ENCODE measurements at regions not wholly inside any gene's neighbourhood (a gene's known extent, or its start where the extent isn't known, plus 50 kb on each side); places are given as distances from the start of the nearest gene placed in this dataset.

DNA sequence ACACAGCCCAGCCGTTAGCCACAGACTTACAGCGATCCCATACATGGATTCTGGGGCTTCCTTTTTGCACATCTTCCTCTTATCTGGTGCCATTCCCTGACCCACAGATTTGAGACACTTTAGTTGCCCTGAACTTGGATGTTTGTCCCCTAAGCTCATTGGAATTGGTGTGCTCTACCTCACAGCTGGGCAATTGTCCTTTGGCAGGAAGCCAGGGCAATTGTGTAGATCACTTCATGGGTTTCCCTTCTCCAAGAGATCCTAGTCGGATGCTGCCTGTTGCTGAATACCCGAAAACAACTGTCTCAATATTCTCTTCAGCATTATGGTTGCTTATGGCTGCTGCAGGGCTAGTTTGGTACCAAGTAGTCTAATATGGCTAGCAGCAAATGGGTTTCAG, 470.7 kb upstream of the MKI67 start:
- POLR2A ChIA-PET: no interaction called here
- ATAC-seq (ENCODE audit: low read depth) (no peak), DNase-seq (no peak)
- Mint-ChIP-seq H3K27me3 (no peaks in the 10 kb centered on the region), H3K27ac (no peak overlapping the region), H3K36me3 (ENCODE audit: low read depth) (no peaks in the 10 kb centered on the region), H3K4me3 (no peak overlapping the region), H3K9me3 (peaks cover 11% of the 10 kb centered on the region), H3K4me1 (no peaks in the 10 kb centered on the region)
- intact Hi-C loops (cut with micrococcal nuclease): no loop called here
- CTCF ChIA-PET: no interaction called here
- TF ChIP-seq, protein P1, sequence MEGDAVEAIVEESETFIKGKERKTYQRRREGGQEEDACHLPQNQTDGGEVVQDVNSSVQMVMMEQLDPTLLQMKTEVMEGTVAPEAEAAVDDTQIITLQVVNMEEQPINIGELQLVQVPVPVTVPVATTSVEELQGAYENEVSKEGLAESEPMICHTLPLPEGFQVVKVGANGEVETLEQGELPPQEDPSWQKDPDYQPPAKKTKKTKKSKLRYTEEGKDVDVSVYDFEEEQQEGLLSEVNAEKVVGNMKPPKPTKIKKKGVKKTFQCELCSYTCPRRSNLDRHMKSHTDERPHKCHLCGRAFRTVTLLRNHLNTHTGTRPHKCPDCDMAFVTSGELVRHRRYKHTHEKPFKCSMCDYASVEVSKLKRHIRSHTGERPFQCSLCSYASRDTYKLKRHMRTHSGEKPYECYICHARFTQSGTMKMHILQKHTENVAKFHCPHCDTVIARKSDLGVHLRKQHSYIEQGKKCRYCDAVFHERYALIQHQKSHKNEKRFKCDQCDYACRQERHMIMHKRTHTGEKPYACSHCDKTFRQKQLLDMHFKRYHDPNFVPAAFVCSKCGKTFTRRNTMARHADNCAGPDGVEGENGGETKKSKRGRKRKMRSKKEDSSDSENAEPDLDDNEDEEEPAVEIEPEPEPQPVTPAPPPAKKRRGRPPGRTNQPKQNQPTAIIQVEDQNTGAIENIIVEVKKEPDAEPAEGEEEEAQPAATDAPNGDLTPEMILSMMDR (IDR thresholded peaks at IDR 0.05): no peak

DNA sequence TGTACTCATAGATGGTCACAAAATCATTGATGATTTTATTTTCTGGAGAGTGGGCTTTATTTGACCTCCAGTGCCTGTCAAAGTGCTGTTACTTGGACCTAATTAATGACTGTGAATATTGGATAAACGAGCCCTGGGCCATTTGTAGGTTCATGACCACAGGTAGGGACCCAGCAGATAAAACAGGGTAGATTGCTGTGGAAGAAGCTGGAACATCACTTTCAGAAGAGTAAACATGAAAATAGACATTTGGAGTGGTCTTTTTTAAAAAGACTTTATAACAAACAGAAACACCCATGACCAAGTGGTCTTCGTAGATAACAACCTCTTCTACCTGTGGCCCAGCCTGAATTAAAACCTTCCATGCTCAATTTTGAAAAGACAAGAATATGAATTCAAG, 472.8 kb upstream of the MKI67 start:
- POLR2A ChIA-PET: no interaction called here
- H3K4me1 Mint-ChIP-seq: no peaks in the 10 kb centered on the region
- TF ChIP-seq, protein P1 (IDR thresholded peaks at IDR 0.05): no peak

DNA sequence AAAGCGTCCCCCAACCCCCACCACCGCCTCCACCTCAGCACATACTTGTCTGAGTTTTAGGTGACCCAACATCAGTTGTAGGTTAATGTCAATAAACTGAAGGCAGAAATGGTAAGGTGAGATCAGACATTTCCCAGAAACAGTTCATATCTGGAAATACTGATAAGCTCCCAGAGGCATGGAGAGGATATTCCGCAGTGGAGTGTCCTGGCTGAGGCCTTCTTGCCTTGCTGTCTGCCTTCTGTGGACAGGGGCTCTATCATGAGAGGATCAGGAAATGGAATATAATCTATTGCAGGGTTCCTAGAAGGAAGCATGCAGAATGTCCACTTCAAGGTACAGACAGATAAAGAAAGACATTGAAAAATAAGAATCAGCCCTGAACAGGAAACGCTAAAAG, 473.3 kb upstream of the MKI67 start:
- DNase-seq (no peak), ATAC-seq (ENCODE audit: low read depth) (no peak)
- CTCF ChIA-PET: no interaction called here
- no peaks in the 10 kb centered on the region for H3K27me3 Mint-ChIP-seq
- intact Hi-C loops (cut with micrococcal nuclease): no loop called here
- POLR2A ChIA-PET: no interaction called here
- H3K36me3 Mint-ChIP-seq (ENCODE audit: low read depth): no peaks in the 10 kb centered on the region
- no peak overlapping the region for H3K27ac Mint-ChIP-seq
- H3K4me3 Mint-ChIP-seq: no peak overlapping the region
- TF ChIP-seq, protein P1 (IDR thresholded peaks at IDR 0.05): no peak
- H3K9me3 Mint-ChIP-seq: peaks cover 7% of the 10 kb centered on the region
- H3K4me1 Mint-ChIP-seq: no peaks in the 10 kb centered on the region

More for the DNA sequence above, 472.8 kb upstream of the MKI67 start:
- no peak overlapping the region for H3K4me3 Mint-ChIP-seq
- CTCF ChIA-PET: no interaction called here
- DNase-seq: no peak
- no peaks in the 10 kb centered on the region for H3K36me3 Mint-ChIP-seq (ENCODE audit: low read depth)
- peaks cover 11% of the 10 kb centered on the region for H3K9me3 Mint-ChIP-seq
- intact Hi-C loops (cut with micrococcal nuclease): no loop called here
- H3K27ac Mint-ChIP-seq: no peak overlapping the region
- no peaks in the 10 kb centered on the region for H3K27me3 Mint-ChIP-seq
- ATAC-seq (ENCODE audit: low read depth): no peak

DNA sequence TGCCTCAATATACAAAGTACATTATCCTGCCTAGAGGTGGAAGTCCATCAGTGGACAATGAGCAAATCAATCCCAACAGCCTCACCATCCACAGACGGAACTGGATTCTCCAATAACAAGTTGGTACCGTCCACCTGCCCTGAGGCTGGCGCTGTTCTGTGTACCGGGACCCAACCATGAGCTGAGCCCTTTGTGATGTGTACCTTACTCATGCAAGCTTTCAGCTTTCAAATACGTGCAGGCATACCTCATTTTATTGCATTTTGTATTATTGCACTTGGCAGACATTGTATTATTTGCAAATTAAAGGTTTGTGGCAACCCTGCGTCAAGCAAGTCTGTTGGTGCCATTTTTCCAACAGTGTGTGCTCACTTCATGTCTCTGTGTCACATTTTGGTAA, 476.0 kb upstream of the MKI67 start:
- no peaks in the 10 kb centered on the region for H3K36me3 Mint-ChIP-seq (ENCODE audit: low read depth)
- intact Hi-C loops (cut with micrococcal nuclease): no loop called here
- no peak for ATAC-seq (ENCODE audit: low read depth)
- H3K4me1 Mint-ChIP-seq: no peaks in the 10 kb centered on the region
- no peaks in the 10 kb centered on the region for H3K9me3 Mint-ChIP-seq
- H3K4me3 Mint-ChIP-seq: no peak overlapping the region
- POLR2A ChIA-PET: no interaction called here
- DNase-seq: no peak
- CTCF ChIA-PET: no interaction called here
- no peaks in the 10 kb centered on the region for H3K27me3 Mint-ChIP-seq
- no peak overlapping the region for H3K27ac Mint-ChIP-seq
- TF ChIP-seq, protein P1 (IDR thresholded peaks at IDR 0.05): no peak

DNA sequence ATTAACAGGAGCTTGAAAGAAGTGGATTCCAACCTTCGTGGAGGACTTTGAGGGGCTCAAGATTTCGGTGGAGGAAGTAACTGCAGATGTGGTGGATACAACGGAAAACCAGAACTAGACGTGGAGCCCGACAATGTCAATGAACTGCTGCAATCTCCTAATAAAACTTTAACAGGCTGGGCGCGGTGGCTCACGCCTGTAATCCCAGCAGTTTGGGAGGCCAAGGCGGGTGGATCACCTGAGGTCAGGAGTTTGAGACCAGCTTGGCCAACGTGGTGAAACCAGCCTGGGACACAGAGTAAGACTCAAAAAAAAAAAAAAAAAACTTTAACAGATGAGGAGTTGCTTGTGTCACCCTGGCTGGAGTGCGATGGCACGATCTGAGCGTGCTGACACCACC, 477.8 kb upstream of the MKI67 start:
- TF ChIP-seq, protein P1 (IDR thresholded peaks at IDR 0.05): no peak
- intact Hi-C loops (cut with micrococcal nuclease): no loop called here
- ATAC-seq (ENCODE audit: low read depth): no peak

More for the DNA sequence above, 477.8 kb upstream of the MKI67 start:
- POLR2A ChIA-PET: no interaction called here
- no peaks in the 10 kb centered on the region for H3K36me3 Mint-ChIP-seq (ENCODE audit: low read depth)
- CTCF ChIA-PET: no interaction called here
- H3K4me1 Mint-ChIP-seq: no peaks in the 10 kb centered on the region
- DNase-seq: no peak
- no peaks in the 10 kb centered on the region for H3K27me3 Mint-ChIP-seq
- no peaks in the 10 kb centered on the region for H3K9me3 Mint-ChIP-seq
- H3K27ac Mint-ChIP-seq: no peak overlapping the region
- H3K4me3 Mint-ChIP-seq: no peak overlapping the region
